ENCODE measurements at regions not wholly inside any gene's neighbourhood (a gene's known extent, or its start where the extent isn't known, plus 50 kb on each side); places are given as distances from the start of the nearest gene placed in this dataset.

DNA sequence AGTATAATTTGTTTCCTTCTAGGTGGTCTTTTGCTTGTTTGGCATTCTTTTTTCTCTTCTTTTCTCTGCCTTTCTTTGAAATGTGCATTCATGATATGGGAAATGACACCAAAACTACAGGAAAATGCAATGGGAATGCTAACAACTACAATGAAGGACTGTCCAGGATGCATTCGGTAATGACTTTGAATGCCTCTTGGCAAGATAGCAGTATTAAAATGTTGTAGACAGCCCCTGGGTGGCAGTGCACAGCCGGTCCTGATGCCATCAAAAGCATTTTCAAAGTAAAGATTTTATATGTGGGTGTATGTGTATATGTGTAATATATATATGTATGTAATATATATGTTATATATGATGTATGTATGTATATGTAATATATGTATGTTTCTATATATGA lies 218.8 kb upstream of the MMS22L start:
- TF ChIP-seq, protein P1, sequence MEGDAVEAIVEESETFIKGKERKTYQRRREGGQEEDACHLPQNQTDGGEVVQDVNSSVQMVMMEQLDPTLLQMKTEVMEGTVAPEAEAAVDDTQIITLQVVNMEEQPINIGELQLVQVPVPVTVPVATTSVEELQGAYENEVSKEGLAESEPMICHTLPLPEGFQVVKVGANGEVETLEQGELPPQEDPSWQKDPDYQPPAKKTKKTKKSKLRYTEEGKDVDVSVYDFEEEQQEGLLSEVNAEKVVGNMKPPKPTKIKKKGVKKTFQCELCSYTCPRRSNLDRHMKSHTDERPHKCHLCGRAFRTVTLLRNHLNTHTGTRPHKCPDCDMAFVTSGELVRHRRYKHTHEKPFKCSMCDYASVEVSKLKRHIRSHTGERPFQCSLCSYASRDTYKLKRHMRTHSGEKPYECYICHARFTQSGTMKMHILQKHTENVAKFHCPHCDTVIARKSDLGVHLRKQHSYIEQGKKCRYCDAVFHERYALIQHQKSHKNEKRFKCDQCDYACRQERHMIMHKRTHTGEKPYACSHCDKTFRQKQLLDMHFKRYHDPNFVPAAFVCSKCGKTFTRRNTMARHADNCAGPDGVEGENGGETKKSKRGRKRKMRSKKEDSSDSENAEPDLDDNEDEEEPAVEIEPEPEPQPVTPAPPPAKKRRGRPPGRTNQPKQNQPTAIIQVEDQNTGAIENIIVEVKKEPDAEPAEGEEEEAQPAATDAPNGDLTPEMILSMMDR (IDR thresholded peaks at IDR 0.05) = no peak
- TF ChIP-seq POLR2A (IDR thresholded peaks at IDR 0.05) = no peak

All from sigmoid colon (tissue), 3 donors.